PC-9 (cell line): ENCODE measurements at regions not wholly inside any gene's neighbourhood (a gene's known extent, or its start where the extent isn't known, plus 50 kb on each side); places are given as distances from the start of the nearest gene placed in this dataset.

Experiments
- BruUV-seq: library from RNA; stranded (reverse); fragments of 400-500 nt; replicated peaks from 2 replicates; lab custom pipeline; 2021; lab: Mats Ljungman, UMichigan
- CTCF ChIA-PET: fragments of 300-600 bp; sonication (Branson Sonifier 250); formaldehyde crosslinking; loops from one replicate; lab custom pipeline; 2022; ENCODE audit warnings: antibody characterized with exemption; lab: Charles Lee
- POLR2A ChIA-PET: fragments of 300-600 bp; sonication (Branson Sonifier 250); formaldehyde crosslinking; loops from one replicate; lab custom pipeline; 2022; ENCODE audit warnings: antibody characterized with exemption; ENCODE audit not compliant: unreplicated experiment; lab: Charles Lee
- DNase-seq, 2 experiments: peaks; one replicate each; pipeline versions ENCODE4 v3.0.0 to v3.0.0-alpha.2; 2015 to 2022; ENCODE audit warnings: mixed read lengths in 1 of 2
- H2AFZ ChIP-seq: fragments of 200-600 bp; sonication (generic); 2 replicates; pipeline ENCODE4 v1.8.1; 2017; ENCODE audit warnings: antibody characterized with exemption
- H3F3A ChIP-seq: fragments of 200-600 bp; sonication (generic); 2 replicates; pipeline ENCODE4 v1.8.1; 2017; ENCODE audit warnings: antibody characterized with exemption, mild to moderate bottlenecking, low read depth; ENCODE audit not compliant: insufficient read depth
- H3K27ac ChIP-seq: fragments of 200-600 bp; sonication (generic); 2 replicates; pipeline ENCODE4 v1.6.1; 2016; ENCODE audit warnings: mixed run types
- H3K27me3 ChIP-seq: fragments of 200-600 bp; sonication (generic); 2 replicates; pipeline ENCODE4 v1.6.1; 2016; ENCODE audit warnings: low read depth, mixed run types; ENCODE audit not compliant: insufficient read depth
- H3K36me3 ChIP-seq: fragments of 200-600 bp; sonication (generic); 2 replicates; pipeline ENCODE4 v1.6.1; 2016; ENCODE audit warnings: low read depth, mixed run types
- H3K4me1 ChIP-seq: fragments of 200-600 bp; sonication (generic); replicated peaks from 2 replicates; pipeline ENCODE4 v1.6.1; 2016; ENCODE audit warnings: mixed run types; ENCODE audit not compliant: insufficient read depth
- H3K4me2 ChIP-seq: fragments of 200-600 bp; sonication (generic); 2 replicates; pipeline ENCODE4 v1.6.1; 2017; ENCODE audit warnings: mixed run types
- H3K4me3 ChIP-seq: fragments of 200-600 bp; sonication (generic); 2 replicates; pipeline ENCODE4 v1.6.1; 2016; ENCODE audit warnings: mixed run types
- H3K79me2 ChIP-seq: fragments of 200-600 bp; sonication (generic); 2 replicates; pipeline ENCODE4 v1.6.1; 2017; ENCODE audit warnings: low read depth, mixed run types
- H3K9me2 ChIP-seq: fragments of 200-600 bp; sonication (generic); 2 replicates; pipeline ENCODE4 v1.8.1; 2017; ENCODE audit warnings: mild to moderate bottlenecking; ENCODE audit not compliant: insufficient read depth
- H3K9me3 ChIP-seq: fragments of 200-600 bp; sonication (generic); 2 replicates; pipeline ENCODE4 v1.8.1; 2016; ENCODE audit warnings: low read depth; ENCODE audit not compliant: insufficient read depth
- H4K20me1 ChIP-seq: fragments of 200-600 bp; sonication (generic); 2 replicates; pipeline ENCODE4 v1.8.1; 2017; ENCODE audit not compliant: insufficient read depth
- EZH2 ChIP-seq: fragments of 200-600 bp; sonication (generic); IDR thresholded peaks from 2 replicates; pipeline ENCODE4 v1.8.0; 2017; ENCODE audit warnings: antibody characterized with exemption, low read depth
- intact Hi-C: fragments of 100-400 bp; cut with micrococcal nuclease; formaldehyde crosslinking; loops from one replicate; pipeline ENCODE4 v1.10.0; 2022; ENCODE audit not compliant: unreplicated experiment
- TF ChIP-seq, protein P1 (sequence below): fragments of 200-600 bp; sonication (generic); conservative IDR thresholded peaks from 2 replicates; pipeline ENCODE4 v1.6.1; 2017; ENCODE audit warnings: mixed run types, antibody characterized with exemption, mild to moderate bottlenecking, moderate library complexity

DNA sequence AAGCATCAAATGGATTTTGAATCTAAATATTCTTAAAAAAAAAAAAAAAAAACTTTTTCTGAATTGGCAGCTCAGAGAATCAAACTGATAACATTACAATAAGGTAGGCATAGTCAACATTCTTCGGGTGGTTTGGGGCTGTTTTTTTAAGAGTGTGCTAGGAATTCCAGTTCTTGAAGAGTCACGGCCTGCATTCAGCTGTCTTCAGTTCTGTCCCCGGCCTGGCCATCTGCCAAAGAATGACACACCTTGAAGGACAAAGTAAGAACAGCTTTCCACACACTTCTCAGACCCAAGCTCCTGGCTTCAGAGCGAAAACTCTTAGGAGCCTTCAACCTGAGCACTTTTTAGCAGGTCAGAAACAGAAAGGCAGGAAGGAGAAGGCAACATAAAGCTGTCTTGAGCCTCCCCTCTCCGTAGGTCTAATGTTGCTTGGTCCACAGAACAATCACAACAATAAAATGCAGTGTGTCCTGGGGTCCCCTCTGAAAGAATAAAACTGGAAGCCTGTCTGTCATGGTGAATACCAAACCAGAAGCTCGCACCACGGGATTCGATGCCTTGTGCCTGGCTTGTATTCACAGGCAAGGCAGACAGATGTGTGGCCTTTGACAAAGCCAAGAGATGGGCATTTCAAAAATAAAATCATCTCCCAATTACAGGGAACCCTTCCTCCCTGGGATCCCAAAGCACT is 524.4 kb upstream of the ZFHX3 start:
- H3K36me3 ChIP-seq = no peaks in the 10 kb centered on the region
- H3K4me1 ChIP-seq = no peaks in the 10 kb centered on the region
- peaks cover 68% of the 10 kb centered on the region for H3K27me3 ChIP-seq
- H3K9me2 ChIP-seq = no peaks in the 10 kb centered on the region
- H3K9me3 ChIP-seq = no peaks in the 10 kb centered on the region
- no TSS peak for BruUV-seq
- no peaks in the 10 kb centered on the region for H3K79me2 ChIP-seq
- POLR2A ChIA-PET = no interaction called here
- H3F3A ChIP-seq = no peaks in the 10 kb centered on the region
- H2AFZ ChIP-seq = no peak overlapping the region
- H3K4me3 ChIP-seq = no peak overlapping the region
- intact Hi-C loops = no loop called here
- peak in 1 of 2 experiments; percentile 20 for DNase-seq
- H3K27ac ChIP-seq = no peak overlapping the region
- no peak overlapping the region for H3K4me2 ChIP-seq
- CTCF ChIA-PET = interaction anchor here (0.5 kb wide), 1 partner anchor 31 kb away, joined by 9 read pairs; no protein-coding TSS in a partner anchor
- H4K20me1 ChIP-seq = no peaks in the 10 kb centered on the region
- TF ChIP-seq, protein P1, sequence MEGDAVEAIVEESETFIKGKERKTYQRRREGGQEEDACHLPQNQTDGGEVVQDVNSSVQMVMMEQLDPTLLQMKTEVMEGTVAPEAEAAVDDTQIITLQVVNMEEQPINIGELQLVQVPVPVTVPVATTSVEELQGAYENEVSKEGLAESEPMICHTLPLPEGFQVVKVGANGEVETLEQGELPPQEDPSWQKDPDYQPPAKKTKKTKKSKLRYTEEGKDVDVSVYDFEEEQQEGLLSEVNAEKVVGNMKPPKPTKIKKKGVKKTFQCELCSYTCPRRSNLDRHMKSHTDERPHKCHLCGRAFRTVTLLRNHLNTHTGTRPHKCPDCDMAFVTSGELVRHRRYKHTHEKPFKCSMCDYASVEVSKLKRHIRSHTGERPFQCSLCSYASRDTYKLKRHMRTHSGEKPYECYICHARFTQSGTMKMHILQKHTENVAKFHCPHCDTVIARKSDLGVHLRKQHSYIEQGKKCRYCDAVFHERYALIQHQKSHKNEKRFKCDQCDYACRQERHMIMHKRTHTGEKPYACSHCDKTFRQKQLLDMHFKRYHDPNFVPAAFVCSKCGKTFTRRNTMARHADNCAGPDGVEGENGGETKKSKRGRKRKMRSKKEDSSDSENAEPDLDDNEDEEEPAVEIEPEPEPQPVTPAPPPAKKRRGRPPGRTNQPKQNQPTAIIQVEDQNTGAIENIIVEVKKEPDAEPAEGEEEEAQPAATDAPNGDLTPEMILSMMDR = no peak
- TF ChIP-seq EZH2 = no peak

DNA sequence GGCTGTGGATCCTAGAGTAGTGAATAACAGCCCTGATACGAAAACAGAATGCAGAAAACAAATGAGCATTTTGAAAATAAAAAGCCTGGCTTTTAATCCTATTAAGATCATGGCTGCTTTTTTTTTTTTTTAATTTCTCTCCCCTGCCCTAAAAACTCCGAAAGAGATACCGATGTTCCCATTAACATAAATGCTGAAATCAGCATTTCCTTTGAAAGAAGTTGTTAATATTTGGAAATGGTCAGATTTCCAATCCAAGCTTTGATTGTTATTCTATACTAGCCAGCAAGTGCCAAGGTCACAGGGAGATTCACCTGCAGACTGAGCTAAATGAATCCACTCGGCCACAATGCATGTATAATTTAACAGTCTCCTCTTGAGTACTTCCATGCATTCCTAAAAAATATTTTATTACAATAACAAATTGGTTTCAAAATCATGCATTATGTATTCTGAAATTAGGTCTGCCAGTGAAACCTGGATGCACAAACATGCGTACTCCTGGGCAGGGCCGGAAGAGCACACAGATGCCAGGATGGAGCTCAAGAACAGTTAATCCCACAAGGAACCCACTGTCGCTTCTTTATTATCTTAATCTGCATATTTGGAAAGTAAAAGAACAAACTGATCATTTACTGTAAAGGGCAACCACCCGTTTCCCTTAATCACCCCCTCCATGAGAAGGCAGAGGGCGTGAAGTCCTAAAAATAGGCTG is 521.5 kb upstream of the ZFHX3 start:
- Histone ChIP-seq H3K9me2 (no peaks in the 10 kb centered on the region), H2AFZ (no peak overlapping the region), H3K27ac (no peak overlapping the region), H3K4me1 (no peaks in the 10 kb centered on the region), H3F3A (no peaks in the 10 kb centered on the region), H3K36me3 (no peaks in the 10 kb centered on the region), H4K20me1 (no peaks in the 10 kb centered on the region), H3K27me3 (peaks cover 63% of the 10 kb centered on the region), H3K79me2 (no peaks in the 10 kb centered on the region), H3K9me3 (no peaks in the 10 kb centered on the region), H3K4me2 (no peak overlapping the region), H3K4me3 (no peak overlapping the region)
- intact Hi-C loops = loop anchor here (10.0 kb wide), 1 partner anchor 305 kb away; no protein-coding TSS in a partner anchor
- DNase-seq = no peak
- no TSS peak for BruUV-seq
- ChIA-PET CTCF (no interaction called here), POLR2A (no interaction called here)
- TF ChIP-seq, protein P1 = no peak
- TF ChIP-seq EZH2 = no peak

DNA sequence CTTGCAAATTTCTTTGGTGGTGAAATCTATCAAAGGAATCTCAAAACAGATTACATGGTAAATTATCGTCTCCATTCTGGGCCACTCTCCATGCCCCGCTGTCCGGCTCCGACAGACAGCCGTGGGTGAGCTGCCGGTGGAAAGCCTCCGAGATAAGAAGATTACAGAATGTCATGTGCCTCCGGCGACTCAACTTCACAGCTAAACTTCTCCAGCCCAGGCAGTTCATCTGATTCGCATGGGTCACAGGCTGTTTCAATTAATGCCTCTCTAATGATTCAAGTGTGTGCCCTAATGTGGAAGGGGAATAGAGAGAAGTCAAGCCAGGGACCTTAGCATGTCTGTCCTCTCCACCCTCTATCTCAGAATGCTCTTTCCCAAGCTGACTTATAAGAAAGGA is 520.8 kb upstream of the ZFHX3 start:
- POLR2A ChIA-PET = no interaction called here
- Histone ChIP-seq H4K20me1 (no peaks in the 10 kb centered on the region), H3K4me2 (no peak overlapping the region), H3K4me1 (no peaks in the 10 kb centered on the region), H3K27ac (no peak overlapping the region), H3K9me2 (no peaks in the 10 kb centered on the region), H2AFZ (no peak overlapping the region), H3K27me3 (peaks cover 58% of the 10 kb centered on the region), H3K79me2 (no peaks in the 10 kb centered on the region), H3K4me3 (no peak overlapping the region), H3K9me3 (no peaks in the 10 kb centered on the region), H3F3A (no peaks in the 10 kb centered on the region), H3K36me3 (no peaks in the 10 kb centered on the region)
- no peak for TF ChIP-seq EZH2
- TF ChIP-seq, protein P1 = no peak
- CTCF ChIA-PET = no interaction called here
- intact Hi-C loops = loop anchor here (10.0 kb wide), 1 partner anchor 306 kb away; no protein-coding TSS in a partner anchor
- no peak for DNase-seq
- no TSS peak for BruUV-seq
